Testis (tissue), 2 donors: ENCODE measurements at regions not wholly inside any gene's neighbourhood (a gene's known extent, or its start where the extent isn't known, plus 50 kb on each side); places are given as distances from the start of the nearest gene placed in this dataset.

Experiments used
- DNase-seq: peaks from one replicate; pipeline ENCODE4 v3.0.0-alpha.2; 2019
- H3K27ac ChIP-seq, 2 donors: fragments of 200-600 bp; sonication (generic); one replicate each; pipeline ENCODE4 v1.5.1; 2019
- H3K27me3 ChIP-seq: fragments of 200-600 bp; sonication (generic); one replicate; pipeline ENCODE4 v1.5.1; 2019
- H3K36me3 ChIP-seq: fragments of 200-600 bp; sonication (generic); one replicate; pipeline ENCODE4 v1.5.1; 2017; ENCODE audit warnings: low read depth; ENCODE audit errors: missing control alignments
- H3K4me1 ChIP-seq: fragments of 200-600 bp; sonication (generic); one replicate; pipeline ENCODE4 v1.5.1; 2019
- H3K4me3 ChIP-seq, 2 donors: fragments of 200-600 bp; sonication (generic); one replicate each; pipeline ENCODE4 v1.5.1; 2017 to 2019
- H3K9me3 ChIP-seq: fragments of 200-600 bp; sonication (generic); one replicate; pipeline ENCODE4 v1.5.1; 2017
- POLR2A ChIP-seq: fragments of 450-650 bp; IDR thresholded peaks from one replicate; pipeline ENCODE4 v1.6.1; 2017; ENCODE audit warnings: antibody characterized with exemption, mild to moderate bottlenecking, moderate library complexity
- WGBS, 2 donors: methylation state at CpG; one replicate each; pipeline ENCODE4 v1.1.5; 2018; 5-methylcytosine and 5-hydroxymethylcytosine counted together
- intact Hi-C: fragments of 100-400 bp; cut with DNase I; formaldehyde crosslinking; loops from one replicate; pipeline ENCODE4 v1.15.1; 2023; ENCODE audit warnings: low total_unique reads
- TF ChIP-seq, protein P1 (sequence below), 3 experiments: fragments of 450-650 bp in 2 of 3; fragments of 200-600 bp in 1 of 3; sonication (generic) in 1 of 3; IDR thresholded peaks; one replicate each; pipeline ENCODE4 v1.5.1; 2016 to 2019; ENCODE audit warnings: antibody characterized with exemption in 3 of 3, mild to moderate bottlenecking in 2 of 3, moderate library complexity in 1 of 3

DNA sequence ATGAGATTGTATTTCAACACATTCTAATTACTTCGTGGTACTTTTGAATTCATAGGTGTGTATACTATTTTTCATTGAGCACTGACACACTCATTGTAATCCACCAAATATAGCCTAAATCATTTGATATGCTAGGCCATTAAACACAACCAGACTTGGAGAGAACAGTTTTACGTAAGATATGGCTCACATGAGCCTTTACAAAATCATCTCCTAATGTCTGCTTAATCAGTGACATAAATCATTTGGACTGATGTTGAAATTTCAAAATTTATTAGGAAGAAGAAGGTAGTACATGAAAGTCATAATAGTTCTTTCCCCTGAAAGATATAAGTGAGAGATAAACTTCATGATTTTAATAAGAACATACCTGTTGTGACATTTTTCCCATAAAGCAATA, 550.2 kb upstream of the LINC00305 start:
- Histone ChIP-seq H3K4me1 (no peaks in the 10 kb centered on the region), H3K27me3 (no peaks in the 10 kb centered on the region), H3K9me3 (no peaks in the 10 kb centered on the region), H3K4me3 (no peak overlapping the region), H3K27ac (no peak overlapping the region), H3K36me3 (no peaks in the 10 kb centered on the region)
- no peak for DNase-seq
- 77 to 86% methylated on average over 2 of the region's 2 CpGs for WGBS, 2 donors
- intact Hi-C loops, result no loop called here
- TF ChIP-seq, protein P1, sequence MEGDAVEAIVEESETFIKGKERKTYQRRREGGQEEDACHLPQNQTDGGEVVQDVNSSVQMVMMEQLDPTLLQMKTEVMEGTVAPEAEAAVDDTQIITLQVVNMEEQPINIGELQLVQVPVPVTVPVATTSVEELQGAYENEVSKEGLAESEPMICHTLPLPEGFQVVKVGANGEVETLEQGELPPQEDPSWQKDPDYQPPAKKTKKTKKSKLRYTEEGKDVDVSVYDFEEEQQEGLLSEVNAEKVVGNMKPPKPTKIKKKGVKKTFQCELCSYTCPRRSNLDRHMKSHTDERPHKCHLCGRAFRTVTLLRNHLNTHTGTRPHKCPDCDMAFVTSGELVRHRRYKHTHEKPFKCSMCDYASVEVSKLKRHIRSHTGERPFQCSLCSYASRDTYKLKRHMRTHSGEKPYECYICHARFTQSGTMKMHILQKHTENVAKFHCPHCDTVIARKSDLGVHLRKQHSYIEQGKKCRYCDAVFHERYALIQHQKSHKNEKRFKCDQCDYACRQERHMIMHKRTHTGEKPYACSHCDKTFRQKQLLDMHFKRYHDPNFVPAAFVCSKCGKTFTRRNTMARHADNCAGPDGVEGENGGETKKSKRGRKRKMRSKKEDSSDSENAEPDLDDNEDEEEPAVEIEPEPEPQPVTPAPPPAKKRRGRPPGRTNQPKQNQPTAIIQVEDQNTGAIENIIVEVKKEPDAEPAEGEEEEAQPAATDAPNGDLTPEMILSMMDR (IDR thresholded peaks at IDR 0.05), result no peak
- no peak for TF ChIP-seq POLR2A

DNA sequence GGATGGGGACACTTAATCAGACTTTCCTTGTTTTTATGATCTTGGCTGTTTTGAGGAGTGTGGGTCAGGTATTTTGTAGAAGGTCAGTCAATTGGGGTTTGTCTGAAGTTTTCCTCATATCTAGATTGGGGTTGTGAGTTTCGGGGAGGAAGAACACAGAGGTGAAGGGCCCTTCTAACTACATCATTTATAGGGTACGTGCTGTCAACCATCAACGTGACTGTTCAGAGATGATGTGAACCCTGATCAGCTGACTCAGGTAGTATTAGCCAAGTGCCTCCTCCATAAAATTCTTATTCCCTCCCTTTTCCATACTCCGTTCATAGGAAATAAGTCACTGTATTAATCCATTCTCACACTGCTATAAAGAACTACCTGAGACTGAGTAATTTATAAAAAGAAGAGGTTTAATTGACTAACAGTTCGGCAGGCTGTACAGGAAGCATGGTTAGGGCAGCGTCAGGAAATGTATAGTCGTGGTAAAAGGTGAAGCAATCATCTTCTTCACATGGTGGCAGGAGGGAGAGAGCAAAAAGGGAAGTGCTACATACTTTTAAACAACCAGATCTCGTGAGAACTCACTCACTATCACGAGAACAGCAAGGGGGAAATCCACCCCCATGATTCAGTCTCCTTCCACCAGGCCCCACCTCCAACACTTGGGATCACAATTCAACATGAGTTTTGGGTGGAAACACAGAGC, 547.1 kb upstream of the LINC00305 start:
- no peaks in the 10 kb centered on the region for H3K27me3 ChIP-seq
- H3K9me3 ChIP-seq, result no peaks in the 10 kb centered on the region
- intact Hi-C loops, result no loop called here
- H3K4me1 ChIP-seq, result no peaks in the 10 kb centered on the region
- 75 to 80% methylated on average over 9 of the region's 9 CpGs for WGBS, 2 donors
- no peak for TF ChIP-seq POLR2A
- TF ChIP-seq, protein P1 (IDR thresholded peaks at IDR 0.05), result no peak
- no peak for DNase-seq
- no peak overlapping the region for H3K4me3 ChIP-seq
- H3K27ac ChIP-seq, result no peak overlapping the region
- H3K36me3 ChIP-seq, result no peaks in the 10 kb centered on the region

DNA sequence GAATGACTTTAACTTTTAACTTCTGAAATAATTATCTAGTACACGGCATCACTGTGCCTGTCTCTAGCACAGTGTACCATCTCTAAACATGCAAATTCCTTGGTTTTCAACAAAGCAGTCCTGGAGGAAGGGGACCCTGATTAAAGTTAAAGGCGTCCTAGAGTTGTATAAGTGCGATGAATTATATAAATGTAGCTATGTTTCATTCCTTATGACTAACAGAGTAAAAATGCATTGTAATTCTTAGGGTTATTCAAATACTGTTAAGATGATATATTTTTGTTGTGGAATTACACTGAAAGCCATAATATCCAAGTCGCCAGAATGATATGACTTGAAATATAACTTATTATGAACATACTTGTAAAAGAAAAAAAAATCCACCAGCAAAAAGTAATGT, 544.9 kb upstream of the LINC00305 start:
- intact Hi-C loops, result no loop called here
- Histone ChIP-seq H3K9me3 (no peaks in the 10 kb centered on the region), H3K4me3 (no peak overlapping the region), H3K4me1 (no peaks in the 10 kb centered on the region), H3K27me3 (no peaks in the 10 kb centered on the region), H3K27ac (no peak overlapping the region), H3K36me3 (no peaks in the 10 kb centered on the region)
- 58 to 63% methylated on average over 4 of the region's 4 CpGs for WGBS, 2 donors
- DNase-seq, result no peak
- TF ChIP-seq, protein P1 (IDR thresholded peaks at IDR 0.05), result no peak
- no peak for TF ChIP-seq POLR2A

DNA sequence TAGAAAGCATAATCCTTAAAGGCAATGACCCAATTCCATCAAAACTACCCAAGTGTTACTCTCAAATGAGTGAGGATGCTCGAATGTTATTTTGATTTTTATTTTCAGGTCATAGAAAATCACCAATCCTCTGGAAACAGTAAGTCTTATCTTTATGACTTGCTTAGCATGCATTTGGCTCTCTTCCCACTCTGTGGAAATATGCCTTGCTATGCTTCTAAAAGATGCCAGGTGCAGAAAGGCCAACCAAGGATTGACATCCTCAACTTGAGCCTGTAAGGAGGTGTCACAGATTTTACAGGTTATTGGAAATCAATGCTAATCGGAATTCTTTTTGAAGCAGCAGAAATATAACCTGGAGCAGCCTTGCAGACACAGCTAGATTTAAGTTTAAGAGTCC, 543.9 kb upstream of the LINC00305 start:
- TF ChIP-seq, protein P1 (IDR thresholded peaks at IDR 0.05), result no peak
- no peak for TF ChIP-seq POLR2A
- no peaks in the 10 kb centered on the region for H3K4me1 ChIP-seq
- no peaks in the 10 kb centered on the region for H3K27me3 ChIP-seq
- no peaks in the 10 kb centered on the region for H3K36me3 ChIP-seq
- no peaks in the 10 kb centered on the region for H3K9me3 ChIP-seq
- H3K27ac ChIP-seq, result no peak overlapping the region
- DNase-seq, result no peak
- H3K4me3 ChIP-seq, result no peak overlapping the region
- intact Hi-C loops, result no loop called here
- 81 to 88% methylated on average over 2 of the region's 2 CpGs for WGBS, 2 donors

DNA sequence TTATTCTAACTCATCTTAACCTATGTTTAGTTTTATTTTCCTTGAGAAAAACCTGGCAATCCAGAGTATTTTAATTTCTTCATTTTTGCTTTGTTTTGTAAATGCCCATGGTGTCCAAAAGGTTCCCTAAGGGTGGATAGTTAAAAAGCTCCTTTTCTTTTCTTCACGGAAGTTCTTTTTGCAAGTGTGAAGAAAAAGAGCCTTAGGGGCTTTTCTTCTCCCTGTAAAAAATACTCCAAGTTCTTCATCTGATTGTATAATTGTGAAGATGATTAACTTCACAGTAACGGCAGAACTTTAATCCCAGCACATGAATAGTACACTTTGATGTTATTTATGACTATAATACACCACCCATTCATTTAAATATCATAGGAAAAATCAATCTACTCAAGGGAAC, 530.2 kb upstream of the LINC00305 start:
- Histone ChIP-seq H3K27me3 (no peaks in the 10 kb centered on the region), H3K27ac (no peak overlapping the region), H3K36me3 (no peaks in the 10 kb centered on the region), H3K4me1 (no peaks in the 10 kb centered on the region), H3K4me3 (no peak overlapping the region), H3K9me3 (no peaks in the 10 kb centered on the region)
- no peak for DNase-seq
- intact Hi-C loops, result no loop called here
- TF ChIP-seq POLR2A, result no peak
- TF ChIP-seq, protein P1 (IDR thresholded peaks at IDR 0.05), result no peak
- 69 to 73% methylated on average over 2 of the region's 2 CpGs for WGBS, 2 donors
